NCI-H345 (cell line): ENCODE measurements at regions not wholly inside any gene's neighbourhood (a gene's known extent, or its start where the extent isn't known, plus 50 kb on each side); places are given as distances from the start of the nearest gene placed in this dataset.

Experiments
- DNase-seq: peaks from one replicate; lab custom pipeline; 2025; lab: John Stamatoyannopoulos, UW

DNA sequence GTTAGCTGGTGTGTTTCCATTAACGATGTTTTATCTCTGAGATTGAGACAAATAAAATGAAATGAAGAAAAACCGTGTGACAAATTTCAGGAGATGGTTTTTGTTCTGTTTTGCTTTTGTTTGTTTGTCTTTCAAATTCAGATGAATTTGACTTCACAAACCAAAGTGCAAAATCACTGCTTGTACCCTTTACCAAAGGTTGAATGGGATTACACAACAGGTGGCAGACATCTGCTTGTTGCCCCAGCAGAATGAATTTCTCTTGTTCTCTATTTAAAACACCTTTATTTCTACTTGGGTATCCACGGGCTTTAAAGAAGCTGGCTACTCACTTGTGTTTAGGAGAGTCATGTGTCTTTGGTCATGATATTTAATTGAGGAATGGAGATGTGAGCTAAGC is 239.7 kb upstream of the CLNK start:
- DNase-seq, result no peak

DNA sequence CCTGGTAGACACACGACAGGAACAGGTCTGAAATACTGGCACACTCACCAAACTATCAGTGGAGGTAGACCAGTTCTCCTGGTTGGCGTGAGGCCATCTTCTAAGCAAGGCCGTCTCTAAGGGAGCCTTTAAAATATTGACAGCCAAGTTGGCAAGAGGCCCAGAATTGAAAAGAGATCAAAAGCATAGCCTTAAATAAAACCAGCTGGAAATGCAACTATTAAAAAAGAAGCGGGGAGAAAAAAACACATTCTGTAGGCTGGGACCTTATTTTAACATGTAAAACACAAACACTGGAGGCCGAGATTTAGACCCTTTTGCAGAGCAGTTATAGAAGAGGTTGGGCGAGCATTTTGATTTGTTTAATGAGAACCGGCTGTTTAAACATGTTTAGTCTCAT is 233.0 kb upstream of the CLNK start:
- DNase-seq, result peak; percentile 95

DNA sequence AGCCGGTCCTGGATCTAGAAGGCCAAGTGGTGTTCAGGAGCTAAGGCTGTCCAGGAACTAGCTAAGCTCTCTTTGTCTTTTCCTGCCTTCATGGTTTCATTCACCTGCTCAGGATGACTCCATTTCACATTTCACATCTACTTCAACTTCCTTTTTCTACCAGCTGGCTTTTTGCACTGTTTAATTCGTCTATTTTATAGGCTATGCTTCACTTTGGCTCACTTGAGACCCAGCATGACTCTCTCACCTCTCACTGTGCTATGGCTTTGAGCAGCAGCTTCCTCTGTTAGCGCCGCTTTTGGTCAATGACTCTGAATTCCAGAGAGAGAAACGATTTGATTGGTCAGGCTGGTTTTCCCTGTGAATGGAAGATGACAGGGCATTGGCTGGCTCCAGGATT is 213.5 kb upstream of the CLNK start:
- no peak for DNase-seq

DNA sequence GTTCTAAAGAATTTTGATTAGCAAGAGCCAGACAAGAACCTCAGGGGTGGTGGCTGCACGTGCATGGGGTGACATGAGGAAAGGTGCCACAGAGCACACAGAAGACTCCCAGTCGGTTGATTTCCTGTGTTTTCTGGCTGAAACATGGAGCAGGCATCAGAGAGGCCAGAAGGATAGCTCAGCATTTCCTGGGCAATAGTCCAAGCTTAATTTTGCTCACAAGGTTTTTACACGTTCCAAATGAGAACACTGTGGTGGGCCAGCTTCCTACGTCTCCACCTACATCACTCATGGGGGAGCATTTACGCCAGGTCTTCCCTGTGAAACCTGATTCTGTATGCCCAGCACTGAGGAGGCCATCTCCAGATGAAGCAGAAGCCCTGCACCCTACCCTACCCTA is 212.5 kb upstream of the CLNK start:
- DNase-seq, result no peak

DNA sequence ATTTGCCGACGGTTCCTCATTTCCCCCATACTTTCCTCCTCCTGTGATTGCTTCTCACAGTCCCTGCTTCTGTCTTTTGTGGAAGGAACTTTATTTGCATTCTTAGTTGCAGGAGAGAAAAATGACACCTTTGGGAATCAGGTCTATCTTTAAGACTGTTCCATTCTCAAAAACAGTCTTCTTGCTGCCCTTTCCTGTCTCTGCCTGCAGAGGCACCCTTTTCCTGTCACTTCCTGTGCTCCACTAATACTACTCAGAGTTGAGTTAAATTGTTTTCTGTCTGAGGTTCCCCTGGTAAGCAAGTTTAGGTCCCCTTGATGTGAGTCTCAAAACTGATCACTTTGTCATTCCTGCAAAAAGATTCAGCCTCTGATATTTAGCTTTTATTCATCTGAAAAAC is 208.8 kb upstream of the CLNK start:
- DNase-seq, result no peak

DNA sequence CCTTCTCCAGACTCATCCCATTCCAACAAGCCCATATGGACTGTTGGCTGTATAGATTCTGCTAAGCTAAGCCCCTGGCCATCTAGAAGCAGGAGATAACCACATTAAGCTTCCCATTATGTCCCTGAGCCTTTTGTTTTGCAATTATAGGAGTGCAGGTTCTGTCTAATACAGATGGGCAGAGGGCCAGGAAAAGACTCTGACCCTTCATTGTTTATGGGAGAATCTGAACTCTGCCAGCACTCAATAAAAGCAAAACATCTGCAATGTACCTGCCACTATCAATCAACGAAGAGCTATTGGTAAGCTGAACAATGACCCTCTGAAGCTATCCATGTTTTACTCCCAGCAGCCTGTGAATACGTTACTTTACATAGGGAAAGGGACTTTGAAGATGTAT is 207.3 kb upstream of the CLNK start:
- no peak for DNase-seq

DNA sequence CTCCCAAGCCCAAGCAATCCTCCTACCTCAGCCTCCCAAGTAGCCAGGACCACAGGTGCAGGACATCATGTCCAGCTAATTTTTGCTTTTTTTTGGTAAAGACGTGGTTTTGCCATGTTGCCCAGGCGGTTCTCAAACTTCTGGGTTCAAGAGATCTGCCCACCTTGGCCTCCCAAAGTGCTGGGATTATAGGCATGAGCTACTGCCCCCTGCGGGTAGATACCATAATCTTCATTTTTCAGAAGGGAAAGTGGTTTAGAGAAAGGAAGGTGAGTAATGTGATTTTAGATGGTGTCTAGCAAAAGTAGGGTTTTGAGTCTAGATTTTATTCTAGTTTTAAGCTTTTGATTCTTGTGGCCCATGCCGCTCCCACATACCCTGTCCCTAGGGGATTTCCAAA is 205.3 kb upstream of the CLNK start:
- no peak for DNase-seq

DNA sequence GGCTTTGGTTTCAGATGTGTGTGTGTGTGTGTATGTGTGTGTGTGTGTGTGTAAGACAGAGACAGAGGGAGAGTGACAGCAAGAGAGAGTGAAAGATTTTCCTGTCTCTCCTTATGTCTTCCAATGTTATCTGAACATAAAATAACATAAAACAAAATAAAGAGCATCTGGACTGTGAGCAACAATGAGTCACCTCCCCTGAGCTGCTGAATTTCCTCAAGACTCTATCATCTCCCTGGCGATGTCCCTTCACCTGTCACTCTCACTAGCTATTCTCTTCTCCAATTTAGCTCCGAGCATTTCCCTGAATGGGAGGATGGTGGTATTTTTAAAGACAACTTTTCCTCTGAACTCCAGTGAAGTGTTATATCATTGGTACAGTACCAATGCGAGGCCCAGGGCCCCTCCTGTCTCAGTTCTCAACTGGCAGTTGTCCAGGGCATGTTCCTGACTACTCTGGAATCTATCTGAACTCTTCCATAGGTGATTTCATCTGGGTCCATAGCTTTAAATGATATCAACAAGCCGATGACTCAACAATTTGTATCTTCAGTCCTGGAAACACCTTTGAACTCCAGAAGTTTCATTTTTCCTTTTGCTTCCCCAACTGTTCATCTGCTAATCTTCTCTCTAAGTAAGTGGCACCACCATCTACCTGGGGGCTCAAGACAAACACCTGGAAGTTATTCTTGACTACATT is 195.0 kb upstream of the CLNK start:
- no peak for DNase-seq

DNA sequence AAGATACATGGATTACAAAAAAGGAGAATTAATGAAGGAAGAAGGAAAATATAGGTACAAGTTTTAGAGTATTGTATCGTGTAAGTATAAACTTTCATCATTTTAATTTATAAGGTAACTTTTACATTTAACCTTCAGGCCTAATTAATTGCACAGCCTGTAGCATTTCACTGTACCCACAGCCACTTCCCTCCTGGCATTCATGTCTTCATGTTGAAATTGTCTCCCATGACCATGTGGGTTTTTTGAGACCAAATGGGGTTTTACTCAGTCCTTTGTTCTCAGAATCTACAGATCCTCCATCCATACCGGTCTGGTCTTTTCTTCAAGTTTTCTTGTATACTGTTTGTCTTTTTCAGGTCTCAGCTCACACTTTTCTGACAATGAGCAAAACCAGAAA is 194.3 kb upstream of the CLNK start:
- no peak for DNase-seq

DNA sequence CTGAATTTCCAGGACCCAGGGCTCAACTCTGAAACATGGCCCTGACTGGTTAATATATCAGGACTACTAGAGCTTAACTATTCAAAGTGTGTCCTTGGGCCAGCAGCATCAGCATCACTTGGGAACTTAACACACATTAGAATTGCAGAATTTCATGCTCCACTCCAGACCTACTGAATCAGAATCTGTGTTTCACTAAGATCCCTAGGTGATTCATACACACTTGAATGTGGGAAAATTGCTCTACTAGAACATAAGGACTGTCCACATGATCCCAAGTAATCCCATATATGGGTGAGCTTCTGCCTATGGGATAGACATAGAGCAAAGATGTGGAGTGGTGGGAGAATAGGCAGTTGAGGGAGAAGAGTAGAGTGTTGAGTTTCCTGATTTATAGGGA is 192.5 kb upstream of the CLNK start:
- DNase-seq, result no peak

DNA sequence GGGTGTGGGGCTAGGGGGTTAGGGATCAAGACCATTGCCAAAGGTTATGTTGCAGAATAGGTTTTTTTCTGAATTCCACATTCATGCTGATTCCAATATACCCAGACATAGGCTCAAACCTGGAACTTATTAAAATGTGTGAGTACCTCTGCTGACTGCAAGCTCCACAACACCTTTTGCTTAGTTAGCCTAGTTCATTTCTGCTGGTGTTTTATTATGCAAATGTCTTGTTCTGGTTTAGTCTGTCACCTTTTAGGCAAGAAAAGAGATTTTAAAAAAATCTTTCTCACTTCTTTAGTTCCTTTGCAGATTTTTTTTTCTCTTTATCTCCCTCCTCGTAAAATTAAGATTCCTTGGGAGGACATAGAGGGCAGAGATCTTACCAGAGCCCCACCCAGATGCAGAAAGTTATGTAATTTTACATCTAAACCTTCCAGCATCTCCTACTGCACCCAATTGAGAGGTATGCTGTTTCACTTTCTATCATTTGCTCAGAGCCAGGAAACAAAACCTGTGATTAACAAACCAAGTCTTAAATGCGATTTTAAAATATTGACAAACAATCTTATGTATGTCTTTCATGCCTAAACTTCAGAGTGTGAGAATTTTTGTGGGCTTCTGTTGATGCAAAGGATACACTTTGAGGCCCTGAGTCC is 190.7 kb upstream of the CLNK start:
- no peak for DNase-seq

DNA sequence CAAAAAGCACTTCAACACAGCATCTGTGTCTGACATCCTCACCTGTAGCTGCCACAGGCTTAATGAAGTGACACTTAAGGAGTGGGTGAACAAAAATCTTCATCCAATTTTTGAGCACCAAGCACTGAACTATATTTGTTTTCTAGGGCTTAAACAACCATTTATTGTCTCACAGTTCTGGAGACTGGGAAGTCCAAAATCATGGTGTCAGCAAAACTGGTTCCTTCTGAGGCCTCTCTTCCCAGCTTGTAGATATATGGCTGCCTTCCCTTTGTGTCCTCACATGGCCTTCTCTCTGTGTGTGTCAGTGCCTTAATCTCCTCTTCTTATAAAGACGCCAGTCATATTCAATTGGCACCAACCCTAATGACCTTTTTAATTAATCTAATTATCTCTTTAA is 189.2 kb upstream of the CLNK start:
- DNase-seq, result no peak

DNA sequence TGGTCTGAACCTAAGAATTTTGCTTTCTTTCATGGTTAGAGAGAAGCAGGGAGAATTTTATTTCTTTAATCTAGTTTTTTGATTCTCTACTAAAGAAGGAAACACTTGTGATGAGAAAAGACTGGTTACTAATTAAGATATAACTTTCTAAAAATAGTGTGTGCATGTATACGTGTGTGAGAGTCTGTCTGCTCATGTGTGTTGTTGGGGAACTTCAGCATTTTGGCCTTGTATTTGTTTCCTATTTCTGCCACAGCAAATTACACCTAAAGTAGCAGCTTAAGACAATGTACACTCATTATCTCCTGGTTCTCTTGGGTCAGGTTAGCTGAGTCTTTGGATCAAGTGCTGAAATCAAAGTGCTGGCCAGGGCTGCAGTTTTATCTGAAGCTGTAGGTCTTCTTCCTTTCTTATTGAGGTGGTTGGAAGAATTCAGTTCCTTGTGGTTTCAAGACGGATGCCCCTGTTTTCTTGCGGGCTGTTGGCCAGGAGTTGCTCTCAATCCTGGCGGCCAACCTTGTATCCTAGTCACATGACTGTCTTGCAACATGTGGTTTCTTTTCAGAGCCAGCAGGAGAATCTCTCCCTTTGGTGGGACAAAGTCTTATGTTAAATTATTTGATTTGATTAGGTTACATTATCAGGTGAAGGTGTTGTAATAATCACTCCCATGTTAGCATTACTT is 188.4 kb upstream of the CLNK start:
- no peak for DNase-seq

DNA sequence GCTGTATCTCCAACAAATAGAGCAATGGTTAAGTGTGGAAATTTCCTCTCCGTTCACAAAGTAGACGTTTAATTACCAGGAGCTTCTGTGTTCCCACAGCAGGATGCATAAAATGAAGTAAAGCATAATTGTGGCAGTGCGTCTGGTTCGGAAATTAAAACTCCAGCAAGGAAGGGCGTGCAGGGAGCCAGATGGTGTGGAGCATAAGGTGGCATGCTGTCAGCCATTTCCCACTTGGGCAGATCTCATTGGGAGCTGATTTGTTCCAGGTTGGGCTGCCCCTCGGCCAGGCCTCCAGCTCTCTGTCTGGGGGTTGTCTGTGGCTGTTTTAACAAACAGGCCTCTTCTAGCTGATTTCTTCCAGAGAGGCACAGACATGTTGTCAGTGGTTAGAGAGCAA is 182.1 kb upstream of the CLNK start:
- DNase-seq, result no peak

DNA sequence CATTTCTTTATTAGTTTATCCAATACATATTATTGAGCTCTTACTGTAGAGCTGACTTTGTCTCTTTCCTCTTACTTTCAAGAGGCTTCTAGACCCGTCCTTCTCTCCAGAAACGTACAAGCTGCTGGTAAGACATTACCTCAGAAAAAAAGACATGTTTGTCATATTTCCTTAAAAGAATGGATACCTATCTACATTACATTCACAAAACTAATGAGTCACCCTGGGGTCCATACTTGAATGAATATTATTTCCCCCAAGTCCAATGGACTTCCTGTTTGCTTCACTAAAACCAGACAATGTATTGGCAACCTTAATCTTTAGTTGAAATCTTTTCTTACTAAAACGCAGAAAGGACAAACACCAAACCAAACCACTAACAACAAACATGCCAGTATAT is 176.5 kb upstream of the CLNK start:
- no peak for DNase-seq

DNA sequence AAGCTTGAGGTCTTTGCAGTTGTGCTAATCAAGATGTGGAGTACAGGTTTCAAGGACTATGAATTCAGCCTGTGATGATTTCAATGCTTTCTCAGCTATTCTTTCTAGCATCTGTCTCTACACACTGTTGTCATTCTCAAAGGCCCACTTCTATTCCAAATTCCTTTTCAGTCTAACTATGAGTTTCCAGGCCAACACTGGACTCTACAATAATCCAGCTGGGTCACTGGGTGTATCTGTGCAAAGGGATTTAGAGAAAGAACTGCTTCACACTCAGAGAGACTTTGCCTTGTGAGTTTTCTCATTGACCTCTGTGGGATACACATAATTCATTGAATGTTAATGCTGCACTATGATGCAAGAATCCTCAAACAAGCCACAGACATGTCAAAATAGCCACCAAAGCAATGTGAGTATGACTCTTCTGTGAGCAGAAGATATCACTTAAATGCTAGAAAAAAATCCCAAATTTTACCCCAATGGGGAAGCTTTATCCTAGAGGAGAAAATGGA is 171.8 kb upstream of the CLNK start:
- DNase-seq, result no peak

DNA sequence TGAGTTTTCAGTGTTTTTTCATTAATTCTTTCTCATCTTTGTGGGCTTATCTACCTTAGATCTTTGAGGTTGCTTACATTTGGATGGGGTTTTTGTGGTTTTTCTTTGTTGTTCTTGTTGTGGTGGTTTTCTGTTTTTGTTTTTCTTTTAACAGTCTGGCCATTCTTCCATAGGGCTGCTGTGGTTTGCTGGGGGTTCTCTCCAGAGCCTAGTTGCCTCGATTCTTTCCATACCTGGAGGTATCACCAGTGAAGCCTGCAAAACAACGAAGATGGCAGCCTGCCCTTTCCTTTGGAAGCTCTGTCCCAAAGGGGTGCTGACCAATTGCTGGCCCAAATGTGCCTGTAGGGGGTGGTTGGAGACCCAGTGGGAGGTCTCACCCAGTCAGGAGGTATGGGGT is 168.6 kb upstream of the CLNK start:
- no peak for DNase-seq

DNA sequence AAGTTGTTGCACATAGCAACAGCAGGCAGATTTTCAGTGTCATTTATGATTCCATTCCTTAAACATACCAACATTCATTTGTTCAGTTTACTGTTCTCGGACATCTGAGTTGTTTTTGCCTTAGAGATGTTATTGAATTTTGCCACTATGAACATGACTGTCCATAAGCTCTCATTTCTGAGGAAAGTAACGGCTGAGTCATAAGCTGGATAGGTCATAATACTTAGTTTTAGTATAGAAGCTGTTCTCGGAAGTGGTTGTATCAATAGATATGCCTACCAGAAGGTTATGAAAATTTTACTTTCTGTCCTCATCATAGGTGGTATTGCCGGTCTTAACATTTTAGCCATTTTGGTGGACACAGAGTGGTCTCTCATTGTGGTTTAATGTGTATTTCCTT is 157.1 kb upstream of the CLNK start:
- DNase-seq, result no peak

DNA sequence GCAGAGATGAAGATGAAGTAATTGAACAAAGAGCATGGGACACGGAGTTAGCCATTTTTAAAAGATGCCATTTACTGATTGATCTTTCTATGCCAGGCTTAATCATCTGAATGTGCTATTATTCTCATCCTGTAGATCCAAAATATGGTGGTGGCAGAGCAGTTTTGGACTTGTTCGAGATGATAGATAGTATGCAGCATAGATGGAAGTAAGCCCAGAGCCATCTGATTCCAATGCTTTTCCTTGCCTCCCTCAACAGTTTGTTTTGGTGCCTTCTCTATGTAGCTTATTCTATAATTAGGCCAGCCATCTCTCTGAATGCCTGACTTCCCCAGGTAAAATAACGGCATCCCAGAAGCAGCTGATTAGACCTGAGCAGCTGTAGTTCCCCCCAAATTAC is 152.6 kb upstream of the CLNK start:
- no peak for DNase-seq

DNA sequence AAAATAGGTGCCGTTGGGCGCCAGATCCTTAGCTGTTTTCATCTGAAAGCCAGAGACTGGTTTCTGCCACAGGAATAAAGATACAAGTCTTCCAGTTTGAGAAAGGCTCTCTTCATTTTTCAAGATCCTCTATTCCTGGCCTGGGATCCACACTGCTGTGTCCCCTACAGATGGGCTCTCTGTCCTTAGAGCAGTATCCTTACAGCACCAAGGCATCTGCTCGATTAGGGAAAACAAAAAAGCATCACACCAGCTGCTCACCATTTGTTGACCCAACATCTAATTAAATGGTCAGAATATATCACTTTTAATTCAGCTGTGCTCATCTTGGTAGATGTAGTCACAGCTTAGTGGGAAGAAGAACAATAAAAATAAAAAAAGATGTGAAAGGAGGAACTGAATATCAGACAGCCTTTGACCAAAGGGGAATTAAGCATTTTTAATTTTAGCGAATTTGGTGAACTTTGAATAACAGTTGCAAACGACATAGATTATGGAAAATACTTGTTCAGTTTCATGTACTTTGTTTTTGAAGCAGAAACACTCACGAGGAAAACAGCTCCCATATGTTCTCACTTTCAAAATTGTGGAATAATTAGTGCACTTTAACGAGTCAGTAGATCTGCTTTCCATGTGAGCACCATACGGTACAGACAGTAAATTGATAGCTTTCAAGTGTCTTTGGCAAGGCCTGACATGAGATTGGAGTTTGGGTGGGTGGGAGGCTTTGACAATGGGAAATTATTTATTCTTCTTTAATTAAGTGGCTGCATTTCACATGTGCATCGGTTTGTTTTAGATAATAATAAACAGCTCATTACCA is 148.4 kb upstream of the CLNK start:
- no peak for DNase-seq

DNA sequence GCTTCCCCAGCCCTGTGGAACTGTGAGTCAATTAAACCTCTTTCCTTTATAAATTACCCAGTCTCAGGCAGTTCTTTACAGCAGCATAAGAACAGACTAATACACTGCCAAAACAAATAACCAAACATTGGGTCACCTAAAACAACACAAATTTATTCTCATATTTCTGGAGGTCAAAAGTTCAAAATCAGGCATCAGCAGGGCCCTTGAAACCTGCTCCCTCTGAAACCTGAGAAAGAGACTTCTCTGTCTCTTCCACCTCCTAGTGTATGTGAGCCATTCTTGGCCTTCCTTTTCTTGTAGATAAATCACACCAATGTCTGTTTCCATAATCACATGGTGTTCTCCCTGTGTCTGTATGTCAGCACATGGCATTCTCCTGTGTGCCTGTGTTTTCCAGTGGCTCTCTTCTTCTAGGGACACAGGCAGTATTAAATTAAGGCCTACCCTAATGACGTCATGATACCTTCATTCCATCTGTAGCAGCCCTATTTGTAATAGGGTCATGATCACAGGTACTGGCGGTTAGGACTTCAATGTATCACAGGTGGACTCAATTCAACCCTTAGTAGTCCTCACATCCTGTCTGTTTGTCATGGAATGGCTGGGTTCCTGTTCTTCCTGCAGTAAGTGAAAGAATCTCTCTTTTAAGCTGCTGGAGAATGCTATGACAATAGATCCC is 147.3 kb upstream of the CLNK start:
- DNase-seq, result no peak
